GM19438 (cell line): ENCODE measurements at regions not wholly inside any gene's neighbourhood (a gene's known extent, or its start where the extent isn't known, plus 50 kb on each side); places are given as distances from the start of the nearest gene placed in this dataset.

Experiments
- ATAC-seq: cut with Tn5 transposase; IDR thresholded peaks from one replicate; pipeline ENCODE4 v1.9.1; 2021; ENCODE audit warnings: low read depth; ENCODE audit not compliant: unreplicated experiment

GRCh38 chr15:96414875-96415274 lies 84.4 kb downstream of the NR2F2 start:
- ATAC-seq = no peak

DNA sequence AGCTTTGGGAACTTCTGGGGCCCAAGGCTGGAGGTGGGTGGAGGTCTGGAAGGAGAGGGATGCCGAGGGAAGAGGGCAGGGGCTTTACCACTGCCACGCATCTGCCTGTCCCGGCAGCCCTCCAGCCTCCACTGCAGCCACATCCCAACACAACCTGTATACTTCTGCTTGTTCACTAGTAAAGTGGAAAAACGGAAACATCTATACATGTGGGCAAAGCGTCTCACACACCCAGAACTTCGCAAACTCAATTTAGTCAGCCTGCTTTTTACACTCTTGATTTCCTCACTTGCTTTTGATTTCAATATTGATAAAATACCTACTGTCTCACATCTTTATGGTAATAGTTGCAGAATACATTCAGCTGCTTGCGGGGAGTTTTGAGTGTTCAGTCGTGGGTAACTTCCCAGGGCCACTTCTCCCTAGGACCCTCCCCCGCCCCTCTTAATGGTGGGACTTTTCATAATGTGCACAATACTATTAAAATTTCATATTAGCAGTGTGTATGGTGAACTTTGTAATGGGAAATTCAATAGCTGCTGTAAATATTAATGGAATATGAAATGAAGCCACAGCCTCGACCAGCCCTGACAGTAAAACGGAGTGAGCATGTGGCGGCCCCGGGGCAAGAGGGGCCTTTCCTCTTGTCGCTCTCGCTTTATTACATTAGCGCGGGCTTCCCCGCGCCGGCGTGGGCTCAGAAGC lies 85.2 kb downstream of the NR2F2 start:
- no peak for ATAC-seq

GRCh38 chr15:96416218-96416933 lies 85.9 kb downstream of the NR2F2 start:
- ATAC-seq = no peak

DNA sequence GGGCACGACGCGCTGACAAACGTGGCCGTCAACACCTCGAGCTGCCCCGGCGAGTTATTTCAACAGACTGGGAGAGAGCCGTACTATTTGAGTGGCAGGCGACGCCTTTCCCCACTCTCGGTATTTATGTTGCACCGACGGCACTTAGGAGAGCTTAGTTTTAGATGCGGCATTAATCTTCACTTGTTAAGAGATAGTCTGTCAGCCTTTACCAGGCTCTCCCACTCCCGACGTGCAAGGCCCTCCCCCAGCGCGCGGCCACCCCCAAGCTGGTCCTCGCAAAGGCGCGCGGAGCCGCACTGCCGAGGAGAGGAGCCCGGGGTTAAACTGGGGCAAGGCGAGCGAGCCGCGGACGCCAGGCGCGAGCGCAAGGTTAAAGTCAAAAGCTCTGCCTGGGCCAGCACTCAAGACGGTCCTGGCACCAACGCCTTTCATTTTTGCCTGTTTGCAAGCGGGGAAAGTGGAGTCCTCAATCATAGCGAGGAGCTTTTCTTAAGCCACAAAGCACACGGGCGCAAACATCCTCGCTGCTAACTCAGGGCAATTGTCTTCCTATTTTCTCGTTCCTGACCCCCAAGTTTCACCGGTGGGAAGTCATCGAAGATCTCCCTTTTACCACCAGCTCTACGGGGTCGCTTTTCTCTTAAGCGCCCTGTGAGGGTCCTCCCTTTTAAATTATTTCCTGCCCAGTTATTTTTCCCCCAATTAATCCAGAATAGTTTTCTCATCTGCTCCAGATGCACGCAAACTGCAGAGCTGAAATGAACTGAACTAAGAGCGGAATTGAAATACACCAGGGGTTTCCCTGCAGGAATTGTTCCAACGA lies 86.6 kb downstream of the NR2F2 start:
- no peak for ATAC-seq

DNA sequence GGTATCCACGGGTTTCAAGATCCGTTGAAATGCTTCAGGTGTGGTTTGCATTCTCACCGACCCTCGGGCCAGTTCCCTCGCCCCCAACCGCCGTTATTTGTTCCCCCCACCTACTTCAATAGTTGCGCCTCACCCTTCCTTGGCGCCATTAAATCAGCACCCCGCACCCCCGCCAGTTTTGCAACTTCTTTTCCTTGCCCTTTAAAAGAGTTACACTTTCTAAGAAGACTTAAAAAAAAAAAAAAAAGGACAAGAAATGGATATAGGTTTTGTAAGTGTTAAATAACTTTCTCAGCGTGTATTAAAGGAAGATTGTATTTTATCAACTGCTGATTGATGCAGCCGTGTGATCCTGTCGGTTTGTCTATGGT lies 87.2 kb downstream of the NR2F2 start:
- ATAC-seq = no peak

GRCh38 chr15:96418146-96418545 lies 87.6 kb downstream of the NR2F2 start:
- ATAC-seq = no peak

DNA sequence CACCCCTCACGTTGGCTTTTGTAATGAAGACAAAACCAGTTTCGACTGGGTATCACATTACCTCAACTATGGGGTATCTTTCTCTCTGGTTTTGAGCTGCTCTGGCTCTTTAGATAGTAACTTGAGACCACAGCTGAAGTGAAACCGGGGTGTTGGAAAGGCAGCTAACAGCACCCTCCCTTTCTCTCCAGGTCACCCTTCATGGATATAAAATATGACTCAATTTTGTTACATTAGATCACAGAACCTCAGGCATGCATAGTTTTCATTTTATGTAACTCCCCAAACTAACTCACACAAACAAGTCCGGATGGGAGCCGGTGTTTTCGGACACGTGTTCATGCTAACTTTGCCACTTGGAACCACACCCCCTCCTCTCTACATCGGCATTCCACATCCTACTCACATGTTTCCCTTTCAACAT lies 90.7 kb downstream of the NR2F2 start:
- ATAC-seq = no peak

DNA sequence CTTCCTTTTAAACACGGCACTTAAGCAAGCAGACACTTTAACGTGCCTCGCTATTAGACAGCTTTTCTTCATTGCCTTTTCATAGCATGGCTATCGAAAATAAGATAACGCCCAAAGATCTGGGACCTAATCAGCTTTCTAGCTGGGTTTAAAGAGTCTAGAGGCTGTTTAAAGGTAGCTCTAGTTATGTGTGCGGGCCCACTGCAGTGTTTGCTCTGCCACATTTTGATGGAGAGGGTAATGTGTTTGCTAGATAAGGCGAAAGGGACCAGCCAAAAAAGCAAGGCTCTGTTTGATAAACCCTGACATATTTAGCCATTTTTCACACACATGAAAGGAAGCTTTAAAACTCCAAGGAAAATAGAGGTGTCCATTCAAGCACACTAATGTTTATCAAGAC lies 91.6 kb downstream of the NR2F2 start:
- no peak for ATAC-seq

DNA sequence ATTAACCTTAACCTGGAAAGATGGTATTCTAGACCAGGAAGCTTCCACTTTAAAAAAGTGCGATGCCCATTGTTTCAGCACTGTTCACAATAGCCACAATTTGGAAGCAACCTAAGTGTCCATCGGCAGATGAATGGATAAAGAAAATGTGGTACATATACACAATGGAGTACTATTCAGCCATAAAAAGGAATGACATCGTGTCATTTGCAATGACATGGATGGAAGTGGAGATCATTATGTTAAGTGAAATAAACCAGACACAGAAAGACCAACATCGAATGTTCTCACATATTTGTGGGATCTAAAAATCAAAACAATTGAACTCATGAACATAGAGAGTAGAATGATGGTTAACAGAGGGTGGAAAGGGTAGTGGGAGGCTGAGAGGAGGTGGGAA lies 94.2 kb downstream of the NR2F2 start:
- ATAC-seq = no peak

DNA sequence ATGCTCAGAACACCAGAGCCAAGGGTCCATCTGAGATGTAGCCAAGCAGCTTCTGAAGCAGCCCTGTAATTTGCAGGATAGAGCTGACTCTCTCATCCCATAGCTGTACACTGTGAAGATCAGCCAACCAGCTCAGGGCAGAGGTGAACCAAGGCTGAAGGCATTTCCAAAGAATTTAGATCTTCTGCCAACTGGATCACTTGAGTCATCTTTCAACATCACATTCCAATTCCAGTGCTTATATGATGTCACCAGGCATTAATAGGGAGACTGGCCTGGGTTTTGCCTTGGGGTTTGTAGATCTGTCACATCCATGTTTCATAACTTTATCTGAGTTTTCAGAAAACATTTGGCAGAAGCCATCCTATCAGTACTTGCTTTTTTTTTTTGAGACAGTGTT lies 98.2 kb downstream of the NR2F2 start:
- no peak for ATAC-seq

DNA sequence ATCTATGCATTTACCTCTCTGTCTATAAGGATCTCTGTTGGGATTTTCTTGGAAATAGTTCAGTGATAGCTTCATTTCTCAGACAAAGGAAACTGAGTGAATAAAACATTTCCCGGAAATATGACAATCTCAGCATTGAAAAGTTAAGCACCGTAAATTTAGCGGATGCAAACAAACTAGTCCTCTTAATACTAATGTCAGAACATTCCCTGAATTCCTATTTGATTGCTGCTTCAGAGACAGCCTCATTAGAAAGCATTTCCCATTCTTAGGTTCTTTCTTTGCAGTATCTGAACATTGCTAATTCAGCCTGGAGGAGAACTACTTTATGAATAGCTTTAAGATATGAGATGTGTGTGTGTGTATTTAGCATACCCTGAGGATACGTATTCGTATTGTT lies 101.3 kb downstream of the NR2F2 start:
- ATAC-seq = no peak

DNA sequence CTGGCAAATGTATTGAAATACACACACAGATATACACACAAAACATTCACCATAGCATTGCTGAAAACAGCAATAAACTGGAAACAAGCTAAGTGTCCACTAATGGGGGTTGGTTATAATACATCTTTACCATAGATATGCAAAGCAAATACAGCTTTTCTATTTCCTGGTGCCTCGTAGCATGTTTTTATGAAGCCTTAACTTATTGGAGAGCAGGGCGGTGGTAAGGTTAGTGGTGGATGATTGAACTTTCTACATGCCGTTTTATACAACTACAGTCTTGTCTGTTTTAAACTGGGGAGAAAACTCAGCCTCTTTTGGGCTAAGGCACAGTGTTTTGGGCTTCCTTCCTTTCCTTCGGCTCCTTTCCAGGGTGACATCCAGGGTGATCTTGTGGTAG lies 104.5 kb downstream of the NR2F2 start:
- ATAC-seq = no peak

GRCh38 chr15:96435841-96436240 lies 105.3 kb downstream of the NR2F2 start:
- ATAC-seq = no peak

DNA sequence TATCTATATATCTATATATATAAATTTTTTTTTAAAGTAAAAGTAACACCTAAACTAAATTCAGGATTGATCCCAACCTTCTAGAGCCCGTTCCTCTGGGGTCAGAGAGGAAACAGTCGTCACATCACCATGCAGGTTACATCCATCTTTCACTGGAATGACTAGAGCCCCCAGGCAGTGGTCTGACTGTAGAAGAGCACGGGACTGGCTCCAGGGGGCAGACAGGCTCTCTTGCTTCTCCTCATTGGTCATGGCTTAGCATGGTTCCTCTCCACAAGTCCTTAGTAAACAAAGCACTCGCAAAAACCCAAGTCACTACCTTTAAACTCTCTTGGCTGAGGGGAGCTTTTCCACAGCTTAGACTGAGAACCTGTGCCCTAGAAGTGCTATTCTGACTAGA lies 110.5 kb downstream of the NR2F2 start:
- ATAC-seq = no peak

DNA sequence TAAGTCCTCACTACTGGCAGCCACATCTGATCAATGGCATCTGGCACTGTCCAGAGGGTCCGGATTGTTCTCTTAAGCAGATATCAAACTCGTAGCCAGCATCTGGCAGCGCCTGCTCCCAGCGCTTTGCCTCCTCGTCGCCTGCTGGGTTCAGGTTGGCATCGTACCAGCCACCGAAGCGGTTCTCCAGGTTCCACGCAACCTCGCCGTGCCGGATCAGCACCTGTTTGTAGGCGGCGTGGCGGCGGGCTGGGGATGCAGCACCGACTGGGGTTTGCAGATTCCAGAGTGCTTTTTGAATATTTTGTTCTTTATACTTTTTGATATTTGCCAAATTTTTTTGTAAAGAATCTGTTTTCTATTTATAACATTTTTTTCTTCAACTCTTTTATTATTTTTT lies 111.6 kb downstream of the NR2F2 start:
- ATAC-seq = no peak

- ATAC-seq = no peak
Measured at GRCh38 chr15:96444865-96445264, 114.4 kb downstream of the NR2F2 start.

DNA sequence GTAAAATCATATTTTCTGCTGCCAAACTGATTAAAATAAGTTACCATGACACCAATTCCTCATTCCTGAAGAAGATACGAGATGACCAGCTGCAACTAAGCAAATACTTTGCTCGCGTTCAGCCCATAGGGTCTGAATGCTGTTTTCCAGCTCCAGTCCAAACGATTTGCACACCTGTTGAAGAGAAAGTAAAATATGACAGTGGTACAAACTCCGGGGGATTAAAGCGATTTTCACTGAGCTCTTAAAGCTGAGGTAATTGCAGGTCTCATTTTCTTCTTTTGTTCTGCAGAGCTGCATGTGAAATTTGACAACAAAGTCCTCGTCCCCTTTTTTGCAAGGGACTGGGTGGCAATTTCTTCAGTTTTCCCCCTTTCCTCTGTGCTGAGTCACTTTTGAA lies 118.4 kb downstream of the NR2F2 start:
- no peak for ATAC-seq

- ATAC-seq = no peak
Measured at GRCh38 chr15:96457841-96458240, 127.3 kb downstream of the NR2F2 start.

DNA sequence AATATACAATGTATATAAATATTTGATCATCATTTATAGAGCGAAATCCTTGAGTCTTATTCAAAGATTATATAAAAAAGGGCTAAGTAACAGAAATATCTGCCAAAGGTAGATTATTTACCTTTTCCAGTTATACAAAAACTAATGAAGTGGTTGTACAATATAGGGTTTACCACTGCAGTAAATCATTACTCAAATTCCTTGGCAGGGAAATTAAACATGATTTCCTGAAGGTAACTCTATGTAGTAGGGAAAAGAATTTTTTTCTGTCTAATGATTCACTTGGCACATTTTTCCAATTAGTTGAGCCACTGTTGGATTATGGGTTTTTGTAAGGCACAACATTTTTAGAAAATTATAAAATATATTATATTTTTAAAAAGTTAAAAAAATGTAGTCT lies 129.6 kb downstream of the NR2F2 start:
- no peak for ATAC-seq

DNA sequence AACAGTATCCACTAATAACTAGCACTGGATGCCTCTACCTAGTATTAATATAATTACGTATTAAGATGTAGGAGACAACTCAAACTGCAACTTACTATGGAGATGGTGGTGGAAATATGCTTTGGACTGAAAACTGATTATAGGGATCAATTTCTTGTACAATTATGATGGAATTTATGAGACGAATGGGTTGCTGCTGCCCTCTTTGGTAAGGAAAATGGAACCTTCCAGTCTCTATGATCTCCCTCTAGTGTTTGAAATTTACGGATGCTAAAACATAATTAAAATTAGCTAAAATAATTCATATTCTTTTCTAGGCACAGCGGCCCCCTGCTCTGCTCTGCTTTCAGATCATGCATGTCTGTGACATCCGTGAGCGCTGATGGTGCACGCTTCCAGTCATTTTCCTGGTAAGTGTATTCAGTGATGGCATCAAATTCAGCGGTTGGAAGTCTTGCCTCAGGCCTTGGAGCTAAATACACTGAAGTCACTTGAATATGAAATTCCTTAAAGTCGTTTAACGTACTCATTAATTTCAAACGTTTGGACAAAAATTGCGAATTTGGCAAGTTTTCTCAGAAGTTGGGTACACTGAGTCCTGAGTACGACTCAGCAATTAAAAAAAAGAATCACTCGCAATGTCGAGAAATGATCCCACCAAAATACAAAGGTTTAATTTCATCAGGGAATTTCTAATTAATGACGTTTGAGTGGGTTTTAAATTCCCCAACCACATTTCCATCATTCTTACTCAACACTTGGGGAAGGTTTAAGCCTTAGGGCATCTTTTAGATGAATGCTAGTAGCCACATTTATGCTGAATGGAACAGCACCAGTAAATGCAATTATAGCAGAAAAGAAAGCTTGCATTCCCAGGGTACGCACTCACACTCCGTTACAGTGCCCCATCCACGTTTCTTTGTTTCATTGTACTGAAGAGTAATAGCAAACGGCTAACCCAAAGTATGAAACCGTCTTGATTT lies 132.6 kb downstream of the NR2F2 start:
- ATAC-seq = no peak
